CD1c-positive myeloid dendritic cell (primary cell): ENCODE measurements at regions not wholly inside any gene's neighbourhood (a gene's known extent, or its start where the extent isn't known, plus 50 kb on each side); places are given as distances from the start of the nearest gene placed in this dataset.

Experiments used
- DNase-seq: peaks from one replicate; pipeline ENCODE4 v3.0.0-alpha.2; 2016; ENCODE audit errors: extremely low spot score

DNA sequence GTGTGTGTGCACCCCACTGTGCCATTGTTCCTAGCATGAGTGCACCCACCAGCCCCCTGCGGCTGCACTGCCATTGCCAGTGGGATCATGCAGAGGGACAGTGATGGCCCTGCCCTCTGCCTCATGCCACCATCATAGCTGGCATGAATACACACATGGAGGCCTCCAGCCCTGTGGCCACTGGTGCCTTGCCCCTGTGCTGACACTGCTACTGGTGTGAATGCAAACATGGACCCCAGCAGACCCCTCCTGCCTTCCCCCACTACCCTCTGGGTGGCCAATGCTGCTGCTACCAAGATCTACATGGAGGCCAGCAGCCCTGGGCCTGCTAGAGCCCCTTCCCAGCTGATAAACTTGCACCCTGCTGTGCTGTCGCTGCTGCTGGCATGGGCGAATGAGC lies 995.5 kb upstream of the GOT2 start:
- DNase-seq: no peak

DNA sequence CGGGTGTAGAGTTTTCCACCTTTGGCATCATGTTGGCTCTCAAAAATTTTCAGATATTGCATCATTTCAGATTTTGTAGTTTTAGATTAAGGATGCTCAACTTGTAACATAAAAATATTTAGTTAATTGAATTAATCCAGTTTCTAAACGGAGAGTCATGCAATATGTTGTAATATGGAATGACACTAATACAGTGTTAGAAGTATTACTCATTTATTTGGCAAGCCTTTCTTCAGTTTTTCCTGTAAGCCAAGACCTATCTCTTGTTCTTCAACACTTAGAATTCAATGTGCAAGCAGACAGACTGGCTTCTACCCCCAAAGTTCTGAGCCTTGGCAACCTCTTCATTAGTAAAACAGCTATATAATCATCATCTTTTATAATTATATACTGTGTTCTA lies 985.0 kb upstream of the GOT2 start:
- DNase-seq: no peak

DNA sequence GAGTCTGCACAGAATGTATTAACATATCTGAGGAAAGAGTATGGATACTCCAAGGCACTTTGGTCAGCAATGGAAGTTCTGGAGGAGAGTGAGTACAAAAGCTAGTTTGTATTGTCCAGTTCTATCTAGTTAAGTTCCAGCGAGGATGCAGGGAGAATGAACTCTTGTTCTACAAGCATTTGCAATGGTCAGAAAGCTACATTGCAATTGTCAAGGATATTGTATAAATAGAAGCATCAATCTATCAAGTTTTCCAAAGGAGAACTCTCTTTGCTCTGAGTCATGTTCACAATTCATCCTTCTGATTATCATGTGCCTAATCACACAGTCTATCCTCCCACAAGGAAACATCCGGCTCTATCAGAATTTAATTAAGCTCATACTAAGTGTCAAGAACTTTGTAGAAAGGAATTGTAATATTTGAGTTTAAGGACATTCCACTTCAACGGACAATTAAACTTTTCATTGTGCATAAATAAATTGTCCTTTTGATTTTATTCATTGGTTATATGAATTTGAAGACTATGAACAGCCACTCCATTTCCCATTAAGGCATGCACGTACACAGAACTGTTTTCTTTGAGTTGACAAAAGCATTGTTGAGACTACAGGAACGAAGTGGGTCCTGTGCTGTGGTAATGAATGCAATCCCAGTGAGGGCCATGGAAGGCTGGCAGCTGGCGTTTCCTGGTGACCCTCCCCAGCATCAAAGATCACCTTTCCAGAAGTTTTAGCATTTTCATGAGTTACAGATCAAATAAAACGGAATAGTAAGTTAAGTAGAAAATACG lies 973.5 kb upstream of the GOT2 start:
- DNase-seq: no peak

DNA sequence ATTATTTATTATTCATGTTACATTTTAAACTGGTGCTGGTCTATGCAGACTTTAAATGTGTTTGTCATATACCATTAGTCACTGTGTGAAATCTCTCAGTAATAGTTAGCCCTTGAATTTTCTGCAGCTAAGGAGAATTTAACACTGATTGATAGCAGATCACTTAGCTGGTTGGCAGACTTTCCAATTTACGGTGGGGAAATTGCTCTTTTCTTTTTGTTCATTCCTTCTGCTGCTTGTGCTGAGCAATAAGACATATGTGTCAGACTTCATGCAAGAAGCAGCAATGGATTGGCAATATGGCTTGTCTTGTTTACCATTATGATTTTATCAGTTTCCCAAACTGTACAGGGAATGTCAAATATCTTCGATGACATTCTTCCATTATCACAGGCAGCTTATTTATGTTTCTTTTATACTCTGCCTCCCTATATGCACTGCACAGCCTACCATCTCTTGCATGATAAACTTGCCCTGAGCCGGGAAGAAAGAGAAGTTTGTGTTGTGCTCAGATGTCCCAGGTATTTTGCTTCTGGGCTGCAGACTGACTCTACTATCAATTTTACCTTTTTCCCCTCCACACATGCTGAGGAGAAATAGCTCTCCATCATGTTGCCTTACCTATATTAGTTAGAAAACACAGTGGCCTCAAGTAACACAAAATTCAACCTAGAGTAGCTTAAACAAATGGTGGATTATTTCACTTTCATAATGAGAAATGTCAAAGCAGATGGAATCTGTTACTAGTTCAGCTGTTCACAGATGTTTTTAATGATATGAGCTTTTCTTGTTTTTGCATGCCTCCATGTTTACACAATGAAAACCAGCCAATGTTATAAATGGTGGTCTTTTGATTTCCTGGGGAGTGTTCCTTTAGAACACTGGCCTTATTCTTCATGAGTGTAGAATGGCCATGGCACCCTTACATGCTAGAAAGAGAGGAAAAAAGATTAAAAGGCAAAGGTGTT lies 968.1 kb upstream of the GOT2 start:
- no peak for DNase-seq

DNA sequence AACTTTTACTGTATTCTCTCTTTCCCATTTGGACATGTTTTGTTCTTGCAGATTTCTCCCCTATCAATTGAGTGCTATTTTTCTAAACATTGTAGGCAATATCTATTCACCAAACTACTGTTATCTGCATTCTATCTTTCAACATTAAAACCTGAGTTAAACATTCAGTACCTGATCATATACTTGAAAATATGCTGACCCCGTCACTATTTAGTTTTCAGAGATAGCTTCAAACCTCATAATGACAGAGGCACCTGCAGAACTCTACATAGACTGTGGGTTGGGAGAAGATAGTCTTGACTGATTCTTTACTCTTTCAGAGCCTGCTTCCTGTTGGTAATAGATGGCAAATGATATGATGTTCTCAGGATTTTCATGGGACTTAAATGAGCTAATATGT lies 965.7 kb upstream of the GOT2 start:
- no peak for DNase-seq

DNA sequence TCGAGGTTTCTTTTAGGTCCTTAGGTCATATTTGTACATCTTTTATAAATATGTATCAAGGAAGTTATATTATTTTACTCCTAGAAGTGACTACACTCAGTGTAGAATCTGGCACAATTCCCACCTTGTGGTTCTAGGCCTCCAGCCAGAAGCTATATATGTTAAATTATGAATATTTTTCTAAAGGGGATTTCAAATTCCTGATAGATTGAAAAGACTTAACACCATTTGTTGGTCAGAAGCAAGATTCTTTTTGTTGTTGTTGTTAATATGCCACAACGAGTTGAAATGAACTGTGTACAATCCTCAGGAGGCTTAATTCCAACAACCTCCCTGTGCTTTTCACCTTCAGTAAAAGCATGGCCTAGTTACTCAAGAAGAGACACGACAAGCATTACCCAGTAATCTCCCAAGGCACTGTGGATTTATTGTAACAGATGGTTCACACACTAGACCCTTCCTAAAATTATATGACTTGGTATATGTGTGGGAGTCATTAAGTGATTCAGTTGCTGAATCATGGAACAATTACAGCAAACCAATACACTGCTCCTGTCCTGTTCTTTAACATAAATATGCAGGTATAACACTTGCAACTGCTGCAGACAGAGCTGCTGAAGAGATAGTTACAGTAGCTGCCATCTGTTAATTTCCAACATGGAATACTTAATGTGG lies 964.4 kb upstream of the GOT2 start:
- DNase-seq: no peak

DNA sequence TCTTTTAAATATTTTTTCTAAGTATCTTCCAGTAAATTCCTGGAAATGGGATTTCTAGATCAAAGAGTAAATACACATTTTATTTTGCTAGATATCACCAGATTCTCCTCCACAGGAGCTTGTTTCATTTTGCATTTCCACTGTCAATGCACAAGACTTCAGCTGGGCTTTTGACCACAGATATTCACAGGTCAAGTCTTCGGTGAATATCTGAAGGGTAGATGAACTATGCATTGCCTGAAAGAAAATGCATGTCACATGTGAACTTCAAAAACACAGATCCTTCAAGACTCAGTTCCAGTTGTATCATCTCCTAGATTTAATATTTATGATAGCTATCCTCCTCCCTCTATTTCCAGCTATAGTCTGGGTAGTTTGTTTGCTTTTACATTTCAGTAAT lies 963.6 kb upstream of the GOT2 start:
- no peak for DNase-seq

DNA sequence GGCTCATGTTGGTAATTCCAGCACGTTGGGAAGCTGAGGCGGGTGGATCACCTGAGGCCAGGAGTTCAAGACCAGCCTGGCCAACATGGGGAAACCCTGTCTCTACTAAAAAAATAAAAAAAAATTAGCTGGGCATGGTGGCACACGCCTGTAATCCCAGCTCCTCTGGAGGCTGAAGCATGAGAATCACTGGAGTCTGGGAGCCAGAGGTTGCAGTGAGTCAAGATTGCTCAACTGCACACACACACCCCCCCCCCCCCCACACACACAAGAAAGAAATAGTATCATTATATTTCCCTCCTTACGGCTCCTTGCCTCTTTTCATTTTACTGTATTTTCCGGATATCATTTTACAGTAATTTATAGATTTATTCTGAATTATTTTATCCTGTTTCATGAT lies 963.1 kb upstream of the GOT2 start:
- DNase-seq: no peak

DNA sequence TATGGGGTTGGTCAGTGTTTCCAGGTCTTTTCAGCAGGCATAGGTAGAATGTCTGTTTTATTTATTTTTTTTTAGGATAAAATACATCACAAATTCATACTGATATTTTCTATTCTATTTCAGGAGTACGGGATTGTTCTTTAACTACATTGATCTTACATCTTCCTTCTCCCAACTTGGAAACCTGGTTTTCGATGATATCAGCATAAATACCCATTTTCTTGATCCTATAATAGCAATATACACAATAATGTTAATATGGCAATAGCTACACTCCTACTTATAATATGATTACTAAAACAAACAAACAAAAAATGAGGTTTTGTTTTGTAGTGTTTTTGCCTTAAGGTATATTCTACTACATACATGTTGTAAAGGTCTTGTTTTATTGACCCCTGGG lies 962.4 kb upstream of the GOT2 start:
- DNase-seq: no peak

DNA sequence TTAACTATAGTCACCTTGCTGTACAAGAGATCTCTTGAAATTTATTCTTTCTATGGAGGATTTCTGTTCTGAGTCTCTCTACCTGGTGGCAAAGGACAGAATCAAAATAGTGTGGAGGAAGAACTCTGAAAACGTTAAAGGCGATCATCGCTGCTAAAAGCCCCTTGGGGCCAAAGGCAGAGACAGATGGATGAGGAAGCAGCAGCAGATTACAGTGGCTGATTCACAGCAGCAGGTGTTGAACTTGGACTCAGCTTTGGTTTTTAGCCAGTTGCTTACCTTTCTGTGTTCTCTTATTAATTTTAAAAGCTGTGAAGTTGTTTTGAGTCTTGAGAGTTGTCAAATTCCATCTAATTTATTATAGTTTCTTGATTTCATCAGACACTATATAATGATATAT lies 956.1 kb upstream of the GOT2 start:
- DNase-seq: no peak

DNA sequence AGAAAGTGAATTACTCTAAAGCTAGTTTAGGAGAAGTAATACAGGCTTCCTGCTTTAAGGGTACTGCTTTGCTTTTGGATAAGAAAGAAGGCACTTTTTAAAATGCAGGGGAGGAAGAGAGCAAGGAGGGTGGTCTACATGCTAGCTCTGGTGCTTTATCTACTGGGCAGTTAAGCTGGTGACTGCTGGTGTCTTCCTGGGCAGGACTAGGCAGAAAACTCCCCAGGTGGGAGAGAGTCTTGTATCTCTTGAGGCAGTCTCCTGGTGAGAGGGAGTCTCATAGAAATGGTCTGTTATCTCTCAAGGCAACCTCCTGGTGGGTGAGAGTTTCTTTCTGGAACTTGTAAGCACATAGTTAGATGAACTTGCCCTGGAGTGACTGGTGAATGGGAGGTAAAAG lies 953.9 kb upstream of the GOT2 start:
- DNase-seq: no peak

DNA sequence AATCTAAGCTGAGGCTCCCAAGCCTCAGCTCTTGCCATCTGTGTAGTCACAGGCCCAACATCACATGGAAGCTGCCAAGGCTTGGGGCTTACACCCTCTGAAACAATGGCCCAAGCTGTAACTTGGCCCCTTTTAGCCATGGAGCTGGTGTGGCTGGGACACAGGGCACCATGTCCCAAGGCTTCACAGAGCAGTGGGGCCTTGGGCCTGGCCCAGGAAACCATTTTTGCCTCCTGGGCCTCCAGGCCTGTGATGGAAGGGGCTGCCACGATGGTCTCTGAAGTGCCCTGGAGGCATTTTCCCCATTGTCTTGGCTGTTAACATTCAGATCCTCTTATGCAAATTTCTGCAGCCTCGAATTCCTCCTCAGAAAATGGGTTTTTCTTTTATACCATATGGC lies 952.3 kb upstream of the GOT2 start:
- no peak for DNase-seq

DNA sequence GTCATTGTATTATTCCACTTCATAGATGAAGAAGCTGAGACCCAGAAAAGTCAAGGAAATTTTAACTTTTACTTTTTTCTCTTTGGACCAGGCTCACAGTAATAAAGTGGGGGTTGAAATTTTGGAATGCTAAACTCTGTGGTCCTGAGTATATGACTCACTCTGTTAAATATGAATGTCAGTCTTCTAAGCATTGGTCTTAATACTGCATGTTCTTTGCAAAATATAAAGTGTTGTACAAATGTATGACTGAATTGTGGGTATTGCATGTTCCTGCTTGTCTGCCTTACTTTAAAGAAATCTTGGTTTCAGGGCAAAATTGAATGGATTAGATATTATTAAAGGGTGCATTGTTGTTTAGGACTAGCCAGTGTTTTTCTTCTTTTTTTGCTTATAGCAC lies 950.8 kb upstream of the GOT2 start:
- no peak for DNase-seq

DNA sequence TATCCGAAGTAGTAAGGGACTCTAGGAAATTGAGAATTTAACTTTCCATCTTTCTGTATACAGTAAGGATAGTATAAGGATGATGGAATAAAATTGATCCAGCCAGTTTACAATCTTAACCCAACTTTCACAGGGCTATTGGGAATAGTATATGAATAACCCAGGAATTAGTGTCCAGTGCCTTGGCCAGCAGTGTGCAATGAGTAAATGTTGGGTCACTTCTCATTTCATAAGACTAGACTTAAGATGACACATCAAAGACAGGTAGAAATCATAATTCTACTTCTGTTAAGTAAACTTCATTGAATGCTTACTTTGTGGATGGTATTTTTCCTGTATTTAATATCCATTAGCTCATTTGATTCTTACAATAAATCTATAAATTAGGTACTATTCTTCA lies 949.6 kb upstream of the GOT2 start:
- no peak for DNase-seq

DNA sequence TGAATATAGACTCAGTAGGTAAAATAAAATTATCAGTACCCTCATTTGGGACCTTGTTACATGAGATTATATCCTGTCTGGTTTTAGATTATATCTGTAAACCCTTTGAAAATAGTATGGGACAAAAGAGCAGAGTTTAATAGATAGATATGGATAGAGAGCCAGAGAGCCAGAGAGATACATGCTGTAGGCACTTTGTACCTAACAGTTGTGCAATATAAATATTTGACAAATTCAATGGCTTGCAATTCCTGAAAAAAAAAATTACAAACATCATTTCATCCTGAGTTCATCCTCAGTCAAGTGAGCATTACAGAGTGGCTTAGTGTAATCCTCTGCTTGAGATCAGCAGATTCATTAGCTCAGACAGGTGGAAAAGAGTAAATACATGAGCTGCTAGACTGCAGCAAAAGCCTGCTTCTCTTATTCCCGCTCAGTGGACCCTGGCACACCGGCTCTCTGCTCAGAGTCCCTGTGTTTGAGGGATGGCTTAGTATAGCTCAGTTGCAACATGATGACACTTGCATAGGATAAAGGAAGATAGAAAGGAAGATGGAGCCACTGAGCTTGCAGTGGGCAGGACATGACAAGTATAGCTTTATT lies 931.6 kb upstream of the GOT2 start:
- DNase-seq: no peak

DNA sequence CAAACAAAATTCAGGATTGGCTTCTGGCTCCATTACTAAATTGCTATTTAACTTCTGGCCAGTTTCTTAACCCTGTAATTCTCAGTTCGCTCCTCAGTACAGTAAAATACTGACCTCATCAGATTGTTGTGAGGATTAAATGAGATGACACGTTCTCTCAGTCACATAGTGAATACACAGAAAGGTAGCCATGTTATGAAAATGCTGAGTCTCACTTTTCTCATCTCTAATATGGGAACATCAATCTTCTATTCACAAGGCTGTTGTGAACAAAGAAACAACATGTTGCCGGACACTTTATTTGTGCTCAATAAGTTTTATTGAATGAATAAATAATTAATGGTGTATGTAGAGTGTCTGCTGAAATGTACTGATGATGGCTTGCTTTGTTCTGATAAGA lies 924.5 kb upstream of the GOT2 start:
- DNase-seq: no peak

DNA sequence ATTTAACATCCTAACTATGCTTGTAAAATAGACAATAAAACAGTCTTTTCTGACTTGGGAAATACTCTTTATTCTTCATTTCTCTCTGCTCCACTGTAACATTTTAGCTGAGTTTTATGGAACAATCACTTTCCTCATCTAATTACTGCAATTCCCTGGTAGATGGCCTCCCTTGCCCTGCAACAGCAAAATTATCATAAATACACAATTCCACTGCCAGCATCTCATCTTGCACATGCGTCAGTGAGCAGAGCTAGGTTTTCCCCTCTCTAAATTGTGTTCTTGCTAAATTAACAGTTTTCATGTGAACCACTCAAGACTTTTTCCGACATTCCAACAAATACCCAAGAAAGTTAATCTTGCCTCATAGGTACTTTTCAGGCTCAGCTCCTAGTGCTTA lies 920.9 kb upstream of the GOT2 start:
- no peak for DNase-seq

DNA sequence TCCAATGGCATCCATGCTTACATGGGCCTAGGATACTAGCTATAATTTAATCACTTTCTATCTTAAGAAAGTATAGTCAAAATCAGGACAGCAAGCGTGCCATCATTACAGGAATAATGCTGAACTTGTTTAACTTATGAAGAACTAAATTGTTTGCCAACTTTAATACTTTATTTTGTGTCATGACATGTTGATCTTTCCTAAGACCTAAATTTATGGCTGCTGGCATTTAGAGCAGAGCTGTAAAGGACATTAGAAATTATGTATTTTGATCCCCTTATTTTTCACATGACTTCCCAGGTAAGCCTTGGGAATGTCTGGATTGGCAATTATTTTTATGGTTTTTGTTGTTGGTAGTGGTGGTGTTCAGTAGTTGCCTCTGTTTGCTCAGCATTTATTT lies 920.3 kb upstream of the GOT2 start:
- no peak for DNase-seq

DNA sequence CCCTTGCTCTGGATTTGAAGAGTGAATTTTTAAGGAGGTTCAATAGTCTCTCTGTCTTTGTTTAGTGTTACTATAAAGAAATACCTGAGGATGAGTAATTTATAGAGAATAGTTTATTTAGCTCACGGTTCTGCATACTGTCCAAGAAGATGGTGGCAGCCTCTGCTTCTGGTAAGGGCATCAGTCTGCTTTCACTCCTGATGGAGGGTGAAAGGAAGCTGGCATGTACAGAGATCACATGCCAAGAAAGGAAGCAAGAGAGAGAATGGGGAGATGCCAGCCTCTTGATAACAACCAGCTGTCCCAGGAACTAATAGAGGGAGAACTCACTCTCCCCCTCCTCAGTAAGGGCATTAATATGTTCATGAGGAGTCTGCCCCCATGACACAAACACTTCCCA lies 917.5 kb upstream of the GOT2 start:
- no peak for DNase-seq

DNA sequence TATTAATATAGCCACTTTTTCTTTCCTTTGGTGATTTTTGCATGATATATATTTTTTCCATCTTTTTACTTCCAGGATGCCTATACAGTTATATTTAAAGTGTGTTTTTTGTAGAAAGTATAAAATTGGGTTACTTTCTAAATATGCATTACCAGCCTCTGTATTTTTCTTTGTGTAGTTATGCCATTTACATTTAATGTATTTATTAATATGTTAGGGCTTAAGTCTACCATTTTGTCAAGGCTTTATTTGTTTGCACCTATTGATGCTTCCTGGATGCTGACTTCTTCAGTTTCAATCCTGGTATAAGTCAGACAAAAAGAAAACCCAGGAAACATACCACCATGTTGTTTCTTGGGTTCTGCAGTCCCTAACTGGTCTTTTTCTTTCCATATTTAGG lies 911.1 kb upstream of the GOT2 start:
- DNase-seq: no peak

DNA sequence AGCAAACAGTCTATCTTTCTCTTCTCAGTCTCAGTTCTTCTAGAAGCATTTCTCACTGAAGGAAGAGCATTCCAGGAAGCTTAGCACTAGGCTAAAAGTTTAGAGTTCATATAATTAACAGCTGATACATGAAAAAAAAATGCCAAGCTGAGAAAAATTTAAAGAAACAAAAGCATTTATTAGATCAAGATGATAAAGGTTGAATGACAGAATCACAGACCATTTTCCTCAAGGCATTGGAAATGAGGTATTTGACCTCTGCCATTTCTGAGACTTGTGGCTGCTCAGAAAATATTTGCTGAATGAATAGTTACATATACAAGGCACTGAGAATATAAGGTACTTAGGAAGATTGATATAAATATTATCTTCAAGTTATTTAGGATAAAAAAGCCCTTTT lies 901.6 kb upstream of the GOT2 start:
- no peak for DNase-seq

DNA sequence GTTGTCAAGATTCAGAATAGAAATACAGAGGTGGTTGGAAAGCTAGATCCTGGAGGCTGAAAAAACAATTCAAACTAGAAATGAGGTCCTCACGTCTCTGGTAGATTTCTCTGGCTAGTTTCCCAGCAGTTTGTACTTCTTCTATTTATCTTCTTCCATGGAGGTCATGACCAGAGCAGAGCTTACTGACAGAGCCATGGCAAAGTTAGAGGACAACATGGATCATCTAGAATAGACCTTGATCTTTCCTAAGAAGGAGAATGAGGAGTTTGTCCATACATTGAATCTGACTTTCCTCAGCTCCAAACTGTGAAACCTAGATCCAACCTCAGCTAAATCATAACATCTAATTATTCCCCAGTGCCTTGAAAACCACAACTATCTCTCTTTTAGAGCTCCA lies 900.8 kb upstream of the GOT2 start:
- DNase-seq: no peak
